Tibial nerve (tissue), 4 donors: ENCODE measurements at regions not wholly inside any gene's neighbourhood (a gene's known extent, or its start where the extent isn't known, plus 50 kb on each side); places are given as distances from the start of the nearest gene placed in this dataset.

ENCODE experiments used
- EP300 ChIP-seq, 2 donors: sonication (generic); formaldehyde crosslinking; IDR thresholded peaks; one replicate each; pipeline ENCODE4 v1.6.1; 2017; ENCODE audit warnings: antibody characterized with exemption in 2 of 2, mild to moderate bottlenecking in 1 of 2
- TF ChIP-seq, protein P1 (sequence below), 5 experiments: fragments of 200-600 bp in 3 of 5; fragments of 450-650 bp in 2 of 5; sonication (generic) in 3 of 5; IDR thresholded peaks; one replicate each; pipeline ENCODE4 v1.5.1; 2016 to 2019; ENCODE audit warnings: antibody characterized with exemption in 5 of 5, mild to moderate bottlenecking in 3 of 5, moderate library complexity in 2 of 5

DNA sequence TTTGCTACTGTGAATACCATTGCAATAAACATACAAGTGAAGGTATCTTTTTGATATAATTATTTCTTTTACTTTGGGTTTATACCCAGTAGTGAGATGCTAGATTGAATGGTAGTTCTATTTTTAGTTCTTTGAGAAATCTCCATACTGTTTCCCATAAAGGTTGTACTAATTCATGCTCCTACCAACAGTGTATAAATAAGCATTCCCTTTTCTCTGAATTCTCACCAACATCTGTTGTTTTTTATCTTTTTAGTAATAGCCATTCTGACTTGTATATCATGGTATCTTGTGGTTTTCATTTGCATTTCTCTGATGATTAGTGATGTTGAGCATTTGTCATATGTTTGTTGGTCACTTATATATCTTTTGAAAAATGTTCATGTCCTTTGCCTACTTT is 183.6 kb upstream of the LRFN2 start:
- TF ChIP-seq EP300 (IDR thresholded peaks at IDR 0.05) = no peak
- TF ChIP-seq, protein P1, sequence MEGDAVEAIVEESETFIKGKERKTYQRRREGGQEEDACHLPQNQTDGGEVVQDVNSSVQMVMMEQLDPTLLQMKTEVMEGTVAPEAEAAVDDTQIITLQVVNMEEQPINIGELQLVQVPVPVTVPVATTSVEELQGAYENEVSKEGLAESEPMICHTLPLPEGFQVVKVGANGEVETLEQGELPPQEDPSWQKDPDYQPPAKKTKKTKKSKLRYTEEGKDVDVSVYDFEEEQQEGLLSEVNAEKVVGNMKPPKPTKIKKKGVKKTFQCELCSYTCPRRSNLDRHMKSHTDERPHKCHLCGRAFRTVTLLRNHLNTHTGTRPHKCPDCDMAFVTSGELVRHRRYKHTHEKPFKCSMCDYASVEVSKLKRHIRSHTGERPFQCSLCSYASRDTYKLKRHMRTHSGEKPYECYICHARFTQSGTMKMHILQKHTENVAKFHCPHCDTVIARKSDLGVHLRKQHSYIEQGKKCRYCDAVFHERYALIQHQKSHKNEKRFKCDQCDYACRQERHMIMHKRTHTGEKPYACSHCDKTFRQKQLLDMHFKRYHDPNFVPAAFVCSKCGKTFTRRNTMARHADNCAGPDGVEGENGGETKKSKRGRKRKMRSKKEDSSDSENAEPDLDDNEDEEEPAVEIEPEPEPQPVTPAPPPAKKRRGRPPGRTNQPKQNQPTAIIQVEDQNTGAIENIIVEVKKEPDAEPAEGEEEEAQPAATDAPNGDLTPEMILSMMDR (IDR thresholded peaks at IDR 0.05) = no peak
